Activated CD4-positive, CD25-positive, alpha-beta regulatory T cell treated with anti-CD3 and anti-CD28 coated beads, Interleukin-2, amount 50 U/mL, for 72 hours (primary cell): ENCODE measurements at regions not wholly inside any gene's neighbourhood (a gene's known extent, or its start where the extent isn't known, plus 50 kb on each side); places are given as distances from the start of the nearest gene placed in this dataset.

Source experiments
- DNase-seq: peaks from one replicate; pipeline ENCODE4 v3.0.0; 2021

GRCh38 chr2:6492573-6492972 is 373.1 kb downstream of the CMPK2 start:
- no peak for DNase-seq

GRCh38 chr2:6493266-6493665 is 372.4 kb downstream of the CMPK2 start:
- no peak for DNase-seq

GRCh38 chr2:6493669-6494068 is 372.0 kb downstream of the CMPK2 start:
- no peak for DNase-seq

- no peak for DNase-seq
Measured at GRCh38 chr2:6495466-6495865, 370.2 kb downstream of the CMPK2 start.

- no peak for DNase-seq
Measured at GRCh38 chr2:6496376-6496775, 369.3 kb downstream of the CMPK2 start.

GRCh38 chr2:6497048-6497447 is 368.7 kb downstream of the CMPK2 start:
- no peak for DNase-seq

- no peak for DNase-seq
Measured at GRCh38 chr2:6498841-6499240, 366.9 kb downstream of the CMPK2 start.

- DNase-seq, result no peak
Measured at GRCh38 chr2:6499691-6500090, 366.0 kb downstream of the CMPK2 start.

GRCh38 chr2:6506361-6506794 is 359.3 kb downstream of the CMPK2 start:
- no peak for DNase-seq

- no peak for DNase-seq
Measured at GRCh38 chr2:6506859-6507258, 358.8 kb downstream of the CMPK2 start.

GRCh38 chr2:6510532-6510931 is 355.2 kb downstream of the CMPK2 start:
- no peak for DNase-seq

- no peak for DNase-seq
Measured at GRCh38 chr2:6512589-6512988, 353.1 kb downstream of the CMPK2 start.

- DNase-seq, result no peak
Measured at GRCh38 chr2:6516674-6517073, 349.0 kb downstream of the CMPK2 start.

GRCh38 chr2:6518361-6518760 is 347.3 kb downstream of the CMPK2 start:
- no peak for DNase-seq

- DNase-seq, result no peak
Measured at GRCh38 chr2:6523476-6523875, 342.2 kb downstream of the CMPK2 start.

GRCh38 chr2:6524691-6525474 is 340.8 kb downstream of the CMPK2 start:
- DNase-seq, result no peak

- no peak for DNase-seq
Measured at GRCh38 chr2:6525475-6525964, 340.2 kb downstream of the CMPK2 start.

GRCh38 chr2:6526093-6526824 is 339.4 kb downstream of the CMPK2 start:
- no peak for DNase-seq

GRCh38 chr2:6531304-6531703 is 334.4 kb downstream of the CMPK2 start:
- DNase-seq, result no peak

GRCh38 chr2:6535572-6535971 is 330.1 kb downstream of the CMPK2 start:
- no peak for DNase-seq

GRCh38 chr2:6538607-6539006 is 327.1 kb downstream of the CMPK2 start:
- no peak for DNase-seq

- no peak for DNase-seq
Measured at GRCh38 chr2:6545336-6545735, 320.4 kb downstream of the CMPK2 start.

GRCh38 chr2:6545795-6546194 is 319.9 kb downstream of the CMPK2 start:
- no peak for DNase-seq

- DNase-seq, result no peak
Measured at GRCh38 chr2:6554466-6554865, 311.2 kb downstream of the CMPK2 start.
